Brain microvascular endothelial cell (primary cell): ENCODE measurements at regions not wholly inside any gene's neighbourhood (a gene's known extent, or its start where the extent isn't known, plus 50 kb on each side); places are given as distances from the start of the nearest gene placed in this dataset.

Source experiments
- DNase-seq: peaks from one replicate; pipeline ENCODE4 v3.0.0-alpha.2; 2020
- H3K27ac ChIP-seq: fragments of 250-450 bp; sonication (Bioruptor Pico); 2 replicates; pipeline ENCODE4 v1.5.1; 2020; ENCODE audit warnings: mild to moderate bottlenecking, moderate library complexity
- H3K27me3 ChIP-seq: fragments of 250-450 bp; sonication (Bioruptor Pico); replicated peaks from 2 replicates; pipeline ENCODE4 v1.5.1; 2020; ENCODE audit warnings: mild to moderate bottlenecking
- H3K36me3 ChIP-seq: fragments of 250-450 bp; sonication (Bioruptor Pico); replicated peaks from 2 replicates; pipeline ENCODE4 v1.5.1; 2020; ENCODE audit warnings: mild to moderate bottlenecking
- H3K4me3 ChIP-seq: 2 replicates; pipeline ENCODE4 v1.5.1; 2011; ENCODE audit warnings: low read depth, mild to moderate bottlenecking, control low read depth, low read length, moderate library complexity
- CTCF ChIP-seq: IDR thresholded peaks from 2 replicates; pipeline ENCODE4 v1.5.1; 2011; ENCODE audit warnings: low read depth, mild to moderate bottlenecking, moderate library complexity, low read length, control low read depth, inconsistent platforms; ENCODE audit errors: missing control alignments
- in situ Hi-C: cut with HindIII; loops from 2 replicates; pipeline ENCODE4 v1.10.0; 2017; ENCODE audit warnings: low sequenced_read_pairs, low pct_ligation_motif_present

GRCh38 chr7:138350701-138351357, 109.2 kb upstream of the TRIM24 start:
- H3K4me3 ChIP-seq = no peak overlapping the region
- no peak for TF ChIP-seq CTCF
- in situ Hi-C loops = no loop called here
- no peaks in the 10 kb centered on the region for H3K27me3 ChIP-seq
- H3K36me3 ChIP-seq = no peaks in the 10 kb centered on the region
- DNase-seq = no peak
- H3K27ac ChIP-seq = no peak overlapping the region

GRCh38 chr7:138352570-138353461, 107.2 kb upstream of the TRIM24 start:
- no peak for TF ChIP-seq CTCF
- Histone ChIP-seq H3K27ac (no peak overlapping the region), H3K4me3 (no peak overlapping the region), H3K27me3 (no peaks in the 10 kb centered on the region), H3K36me3 (no peaks in the 10 kb centered on the region)
- DNase-seq = peak; percentile 49
- in situ Hi-C loops = no loop called here

- Histone ChIP-seq H3K27ac (no peak overlapping the region), H3K4me3 (no peak overlapping the region), H3K27me3 (no peaks in the 10 kb centered on the region), H3K36me3 (no peaks in the 10 kb centered on the region)
- DNase-seq = no peak
- TF ChIP-seq CTCF = no peak
- in situ Hi-C loops = no loop called here
These were observed 106.0 kb upstream of the TRIM24 start for GRCh38 chr7:138354066-138354465.

GRCh38 chr7:138355254-138355653, 104.8 kb upstream of the TRIM24 start:
- Histone ChIP-seq H3K4me3 (no peak overlapping the region), H3K36me3 (no peaks in the 10 kb centered on the region), H3K27ac (no peak overlapping the region), H3K27me3 (no peaks in the 10 kb centered on the region)
- TF ChIP-seq CTCF = no peak
- in situ Hi-C loops = no loop called here
- DNase-seq = no peak

GRCh38 chr7:138358850-138359341, 101.2 kb upstream of the TRIM24 start:
- H3K27ac ChIP-seq = no peak overlapping the region
- no peaks in the 10 kb centered on the region for H3K36me3 ChIP-seq
- H3K27me3 ChIP-seq = no peaks in the 10 kb centered on the region
- H3K4me3 ChIP-seq = no peak overlapping the region
- TF ChIP-seq CTCF = no peak
- in situ Hi-C loops = no loop called here
- no peak for DNase-seq
